OCI-LY3 (cell line): ENCODE measurements at regions not wholly inside any gene's neighbourhood (a gene's known extent, or its start where the extent isn't known, plus 50 kb on each side); places are given as distances from the start of the nearest gene placed in this dataset.

Source experiments
- H2AFZ ChIP-seq: fragments of 200-600, 300-600 bp; shearing (Covaris generic); 2 replicates; pipeline ENCODE4 v1.6.0; 2014; ENCODE audit warnings: antibody characterized with exemption, low read depth, low read length
- H3K27ac ChIP-seq: fragments of 200-600, 300-600 bp; sonication (generic); 2 replicates; pipeline ENCODE4 v1.5.1; 2014; ENCODE audit warnings: mild to moderate bottlenecking, low read length, moderate library complexity, mixed read lengths
- H3K27me3 ChIP-seq: fragments of 200-600, 300-600 bp; sonication (generic); 2 replicates; pipeline ENCODE4 v1.6.1; 2014; ENCODE audit warnings: low read depth, low read length, mixed read lengths
- H3K36me3 ChIP-seq: fragments of 200-600, 300-600 bp; sonication (generic); replicated peaks from 2 replicates; pipeline ENCODE3; 2014; ENCODE audit warnings: low read depth, low read length, mixed read lengths
- H3K4me1 ChIP-seq: fragments of 300-600, 200-600 bp; sonication (generic); 2 replicates; pipeline ENCODE4 v1.6.1; 2014; ENCODE audit warnings: low read length, mixed read lengths
- H3K4me2 ChIP-seq: fragments of 200-600, 300-600 bp; sonication (generic); 2 replicates; pipeline ENCODE4 v1.6.1; 2014; ENCODE audit warnings: low read length, mixed read lengths
- H3K4me3 ChIP-seq: fragments of 300-600, 200-600 bp; sonication (generic); 2 replicates; pipeline ENCODE4 v1.5.1; 2014; ENCODE audit warnings: antibody characterized with exemption, mild to moderate bottlenecking, low read length, moderate library complexity
- H3K79me2 ChIP-seq: fragments of 300-600, 200-600 bp; shearing (Covaris generic); 2 replicates; pipeline ENCODE4 v1.6.1; 2014; ENCODE audit warnings: mild to moderate bottlenecking, low read length, mixed read lengths
- H3K9ac ChIP-seq: fragments of 300-600, 200-600 bp; shearing (Covaris generic); 2 replicates; pipeline ENCODE4 v1.6.0; 2014; ENCODE audit warnings: mild to moderate bottlenecking, low read length, moderate library complexity
- H3K9me3 ChIP-seq: fragments of 200-600, 300-600 bp; shearing (Covaris generic); 2 replicates; pipeline ENCODE4 v1.6.1; 2014; ENCODE audit warnings: low read length, mixed read lengths; ENCODE audit not compliant: insufficient read depth
- H4K20me1 ChIP-seq: fragments of 200-600, 300-600 bp; sonication (generic); 2 replicates; pipeline ENCODE4 v1.6.1; 2016; ENCODE audit warnings: low read length, mixed read lengths; ENCODE audit not compliant: insufficient read depth
- CTCF ChIP-seq: fragments of 200-600, 300-600 bp; sonication (generic); IDR thresholded peaks from 2 replicates; pipeline ENCODE4 v1.5.1; 2014; ENCODE audit warnings: antibody characterized with exemption, low read length, low read depth
- EZH2phosphoT487 ChIP-seq: fragments of 200-600 bp; shearing (Covaris generic); IDR thresholded peaks from 2 replicates; pipeline ENCODE4 v1.6.1; 2018; ENCODE audit warnings: antibody characterized with exemption, mixed run types, low read depth

GRCh38 chr5:57582578-57583070, 100.0 kb upstream of the ACTBL2 start:
- H3K4me2 ChIP-seq, result no peak overlapping the region
- no peaks in the 10 kb centered on the region for H3K36me3 ChIP-seq
- H3K27ac ChIP-seq, result no peak overlapping the region
- H3K9ac ChIP-seq, result no peak overlapping the region
- no peaks in the 10 kb centered on the region for H3K79me2 ChIP-seq
- H3K27me3 ChIP-seq, result no peaks in the 10 kb centered on the region
- TF ChIP-seq CTCF (no peak), EZH2phosphoT487 (no peak)
- no peaks in the 10 kb centered on the region for H3K9me3 ChIP-seq
- H3K4me1 ChIP-seq, result peaks cover 6% of the 10 kb centered on the region
- H3K4me3 ChIP-seq, result no peak overlapping the region
- H4K20me1 ChIP-seq, result no peaks in the 10 kb centered on the region
- no peak overlapping the region for H2AFZ ChIP-seq

GRCh38 chr5:57581772-57582171, 99.2 kb upstream of the ACTBL2 start:
- no peak overlapping the region for H3K4me3 ChIP-seq
- no peaks in the 10 kb centered on the region for H3K79me2 ChIP-seq
- no peak overlapping the region for H3K4me2 ChIP-seq
- H3K9ac ChIP-seq, result no peak overlapping the region
- TF ChIP-seq CTCF, result no peak
- no peak for TF ChIP-seq EZH2phosphoT487
- H3K9me3 ChIP-seq, result no peaks in the 10 kb centered on the region
- H2AFZ ChIP-seq, result no peak overlapping the region
- no peaks in the 10 kb centered on the region for H3K36me3 ChIP-seq
- H3K4me1 ChIP-seq, result peaks cover 13% of the 10 kb centered on the region
- H3K27ac ChIP-seq, result no peak overlapping the region
- H4K20me1 ChIP-seq, result no peaks in the 10 kb centered on the region
- no peaks in the 10 kb centered on the region for H3K27me3 ChIP-seq

- no peak overlapping the region for H2AFZ ChIP-seq
- no peaks in the 10 kb centered on the region for H3K9me3 ChIP-seq
Observed at GRCh38 chr5:57581222-57581621, 98.6 kb upstream of the ACTBL2 start.

More at GRCh38 chr5:57581222-57581621, 98.6 kb upstream of the ACTBL2 start:
- no peaks in the 10 kb centered on the region for H3K27me3 ChIP-seq
- H4K20me1 ChIP-seq, result no peaks in the 10 kb centered on the region
- TF ChIP-seq CTCF (no peak), EZH2phosphoT487 (no peak)
- no peak overlapping the region for H3K9ac ChIP-seq
- H3K4me2 ChIP-seq, result no peak overlapping the region
- H3K4me1 ChIP-seq, result peaks cover 16% of the 10 kb centered on the region
- H3K36me3 ChIP-seq, result no peaks in the 10 kb centered on the region
- H3K79me2 ChIP-seq, result no peaks in the 10 kb centered on the region
- H3K27ac ChIP-seq, result no peak overlapping the region
- no peak overlapping the region for H3K4me3 ChIP-seq
